Lower leg skin (tissue), 4 donors: ENCODE measurements at regions not wholly inside any gene's neighbourhood (a gene's known extent, or its start where the extent isn't known, plus 50 kb on each side); places are given as distances from the start of the nearest gene placed in this dataset.

Experiments
- DNase-seq, 2 donors: peaks; one replicate each; pipeline ENCODE4 v3.0.0-alpha.2; 2019; ENCODE audit warnings: low spot score in 2 of 2
- H3K4me3 ChIP-seq: fragments of 200-600 bp; sonication (generic); 2 replicates; pipeline ENCODE4 v1.5.1; 2017; ENCODE audit warnings: mild to moderate bottlenecking, low read depth; ENCODE audit not compliant: poor library complexity, severe bottlenecking
- POLR2A ChIP-seq, 2 donors: fragments of 450-650 bp; IDR thresholded peaks; one replicate each; pipeline ENCODE4 v1.6.1; 2016 to 2017; ENCODE audit warnings: antibody characterized with exemption in 2 of 2, mild to moderate bottlenecking in 1 of 2, moderate library complexity in 1 of 2
- WGBS, 2 donors: methylation state at CpG; one replicate each; pipeline ENCODE4 v1.1.5; 2018; 5-methylcytosine and 5-hydroxymethylcytosine counted together
- intact Hi-C: fragments of 100-400 bp; cut with DNase I; formaldehyde crosslinking; loops from one replicate; pipeline ENCODE4 v1.15.0; 2023; ENCODE audit warnings: low total_unique reads
- TF ChIP-seq, protein P1 (sequence below), 3 donors: fragments of 450-650 bp; IDR thresholded peaks; one replicate each; pipeline ENCODE4 v1.5.1; 2016; ENCODE audit warnings: antibody characterized with exemption in 3 of 3, mild to moderate bottlenecking in 3 of 3, moderate library complexity in 2 of 3

DNA sequence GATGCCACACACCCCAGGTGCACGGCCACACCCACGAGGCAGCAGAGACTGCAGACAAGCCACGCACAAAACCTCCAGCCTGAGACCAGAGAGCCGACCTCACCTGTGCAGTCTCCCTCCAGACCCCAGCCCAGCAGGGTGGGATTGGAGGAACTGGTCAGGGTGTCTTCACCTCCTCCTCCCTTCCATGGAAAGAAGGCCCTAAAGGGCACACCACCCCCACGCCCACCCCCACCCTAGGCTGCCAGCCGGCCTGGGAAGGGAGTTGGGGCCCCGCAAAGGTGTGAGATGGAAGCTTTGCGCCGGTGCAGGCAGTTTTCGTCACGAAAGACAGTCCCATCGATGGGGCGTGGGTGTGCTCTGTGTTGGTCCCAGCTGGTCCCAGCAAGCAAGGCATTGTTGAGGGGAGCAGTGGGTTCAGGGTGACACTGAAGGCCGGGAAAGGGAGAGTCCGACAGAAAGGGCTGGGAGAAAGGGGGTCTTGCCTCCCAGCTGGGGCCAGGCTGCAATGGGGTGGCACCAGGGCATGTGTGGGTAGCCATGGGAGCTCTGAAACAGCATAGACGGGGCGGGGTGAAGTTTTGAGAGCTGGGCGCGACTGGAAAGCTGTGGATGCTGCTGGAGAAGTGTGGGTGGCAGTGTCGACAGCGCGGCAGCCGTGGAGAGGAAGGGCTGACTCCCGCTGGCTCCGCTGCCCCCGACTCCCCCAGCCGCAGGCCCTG is 349.2 kb downstream of the GLRX3 start:
- H3K4me3 ChIP-seq: no peak overlapping the region
- intact Hi-C loops: no loop called here
- no peak for TF ChIP-seq POLR2A (IDR thresholded peaks at IDR 0.05)
- TF ChIP-seq, protein P1, sequence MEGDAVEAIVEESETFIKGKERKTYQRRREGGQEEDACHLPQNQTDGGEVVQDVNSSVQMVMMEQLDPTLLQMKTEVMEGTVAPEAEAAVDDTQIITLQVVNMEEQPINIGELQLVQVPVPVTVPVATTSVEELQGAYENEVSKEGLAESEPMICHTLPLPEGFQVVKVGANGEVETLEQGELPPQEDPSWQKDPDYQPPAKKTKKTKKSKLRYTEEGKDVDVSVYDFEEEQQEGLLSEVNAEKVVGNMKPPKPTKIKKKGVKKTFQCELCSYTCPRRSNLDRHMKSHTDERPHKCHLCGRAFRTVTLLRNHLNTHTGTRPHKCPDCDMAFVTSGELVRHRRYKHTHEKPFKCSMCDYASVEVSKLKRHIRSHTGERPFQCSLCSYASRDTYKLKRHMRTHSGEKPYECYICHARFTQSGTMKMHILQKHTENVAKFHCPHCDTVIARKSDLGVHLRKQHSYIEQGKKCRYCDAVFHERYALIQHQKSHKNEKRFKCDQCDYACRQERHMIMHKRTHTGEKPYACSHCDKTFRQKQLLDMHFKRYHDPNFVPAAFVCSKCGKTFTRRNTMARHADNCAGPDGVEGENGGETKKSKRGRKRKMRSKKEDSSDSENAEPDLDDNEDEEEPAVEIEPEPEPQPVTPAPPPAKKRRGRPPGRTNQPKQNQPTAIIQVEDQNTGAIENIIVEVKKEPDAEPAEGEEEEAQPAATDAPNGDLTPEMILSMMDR (IDR thresholded peaks at IDR 0.05): no peak
- DNase-seq: peak in 1 of 2 donors; percentile 72
- WGBS, 2 donors: 84 to 89% methylated on average over 27 of the region's 27 CpGs

DNA sequence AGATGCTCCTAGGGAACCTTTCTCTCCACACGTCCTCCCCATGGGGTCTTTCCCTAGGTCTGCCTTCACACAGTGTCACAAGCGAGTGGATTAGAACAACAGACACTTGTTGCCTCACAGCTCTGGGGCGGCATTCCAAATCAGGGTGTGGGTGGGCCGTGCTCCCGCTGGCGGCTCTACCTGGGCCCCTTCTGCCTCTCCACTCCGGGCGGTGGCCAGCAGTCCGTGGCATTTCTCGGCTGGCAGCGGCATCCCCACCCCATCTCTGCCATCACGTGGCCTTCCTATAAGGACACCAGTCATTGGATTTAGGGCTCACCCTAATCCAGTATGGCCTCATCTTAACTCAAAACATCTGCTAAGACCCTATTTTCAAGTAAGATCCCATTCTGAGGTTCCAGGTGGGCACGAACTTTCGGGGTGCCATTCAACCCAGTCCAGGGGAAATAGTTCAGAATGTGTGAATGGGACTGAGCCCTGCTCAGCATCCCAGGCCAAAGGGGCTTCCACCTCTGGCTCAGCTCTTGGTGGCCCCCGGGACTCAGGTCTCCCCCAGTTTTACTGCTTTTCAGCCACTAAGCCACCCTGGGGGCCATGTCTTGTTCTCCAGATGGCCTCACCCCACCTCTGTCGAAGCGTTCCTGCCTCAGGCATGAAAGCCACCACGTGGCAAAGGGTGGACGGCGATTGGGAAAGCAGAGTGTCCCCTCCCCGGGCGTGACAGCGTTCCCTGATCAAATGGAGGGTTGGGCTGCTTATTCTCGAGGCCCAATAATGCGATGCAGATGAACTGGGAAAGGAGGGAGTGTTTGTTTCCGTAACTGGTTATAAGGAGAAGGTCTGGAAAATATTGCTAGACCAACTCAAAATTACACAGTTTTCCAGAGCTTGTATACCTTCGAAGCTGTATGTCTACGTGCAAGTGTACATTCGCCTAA is 350.0 kb downstream of the GLRX3 start:
- 76 to 79% methylated on average over 29 of the region's 29 CpGs for WGBS, 2 donors
- intact Hi-C loops: no loop called here
- peak in 1 of 2 donors; percentile 68 for DNase-seq
- no peak overlapping the region for H3K4me3 ChIP-seq
- TF ChIP-seq, protein P1 (IDR thresholded peaks at IDR 0.05): no peak
- TF ChIP-seq POLR2A (IDR thresholded peaks at IDR 0.05): no peak

DNA sequence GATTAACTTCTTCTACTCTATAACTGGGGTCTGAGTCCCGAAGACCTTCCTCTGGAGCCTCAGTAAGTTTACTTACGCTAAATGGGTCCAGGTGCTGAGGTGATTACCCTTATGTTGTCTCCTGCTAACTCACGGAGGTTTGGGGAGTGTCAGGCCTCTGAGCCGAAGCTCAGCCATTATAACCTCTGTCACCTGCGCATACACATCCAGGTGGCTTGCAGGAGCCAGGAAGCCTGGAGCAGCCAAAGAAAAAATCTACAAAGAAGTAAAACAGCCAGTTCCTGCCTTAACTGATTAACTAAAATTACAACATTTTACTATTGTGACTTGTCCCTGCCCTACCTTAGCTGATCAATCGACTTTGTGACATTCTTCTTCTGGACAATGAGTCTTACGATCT is 350.7 kb downstream of the GLRX3 start:
- H3K4me3 ChIP-seq: no peak overlapping the region
- intact Hi-C loops: no loop called here
- peak in 1 of 2 donors; percentile 29 for DNase-seq
- no peak for TF ChIP-seq POLR2A (IDR thresholded peaks at IDR 0.05)
- TF ChIP-seq, protein P1 (IDR thresholded peaks at IDR 0.05): no peak
- 63 to 69% methylated on average over 7 of the region's 7 CpGs for WGBS, 2 donors

DNA sequence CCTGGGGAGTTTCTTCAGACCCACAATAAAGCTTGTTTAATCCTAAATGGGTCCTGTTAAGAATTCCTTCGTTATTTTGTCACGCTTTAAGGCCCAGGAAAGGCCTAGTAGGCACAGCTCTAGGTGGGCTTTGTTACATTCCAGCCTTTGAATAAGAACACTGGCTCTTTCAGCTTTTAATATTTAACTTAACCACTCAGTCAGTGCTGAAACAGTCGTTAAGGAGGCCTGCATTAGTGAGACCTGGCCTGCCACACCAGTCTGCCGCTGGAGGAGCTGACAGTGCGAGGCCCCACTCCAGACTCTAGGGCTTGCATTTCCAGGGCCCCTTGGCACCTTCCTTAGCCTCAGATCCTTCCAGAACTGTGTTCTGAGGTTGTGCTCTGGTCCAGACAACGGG is 351.4 kb downstream of the GLRX3 start:
- peak in 1 of 2 donors; percentile 28 for DNase-seq
- 65 to 67% methylated on average over 6 of the region's 6 CpGs for WGBS, 2 donors
- TF ChIP-seq POLR2A (IDR thresholded peaks at IDR 0.05): no peak
- TF ChIP-seq, protein P1 (IDR thresholded peaks at IDR 0.05): no peak
- no peak overlapping the region for H3K4me3 ChIP-seq
- intact Hi-C loops: no loop called here

DNA sequence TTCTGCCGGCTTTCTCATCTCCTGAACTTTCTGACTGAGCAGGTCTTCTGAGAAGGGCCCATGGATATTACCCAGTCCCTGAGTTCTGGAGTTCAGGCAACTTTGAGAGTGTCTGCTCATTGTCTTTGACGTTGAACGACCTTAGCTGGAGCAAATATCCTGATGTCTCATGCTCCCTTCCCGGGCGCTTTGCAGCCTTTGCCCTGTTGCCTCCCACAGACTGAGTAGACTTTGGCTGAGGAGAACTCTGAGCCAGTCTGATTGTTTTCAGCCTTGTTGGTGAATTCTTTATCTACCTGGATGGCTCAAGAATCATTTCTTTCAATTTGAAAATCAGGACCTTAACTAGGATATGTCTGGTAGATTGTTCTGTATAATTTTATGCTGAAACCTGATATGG is 353.7 kb downstream of the GLRX3 start:
- peak in 1 of 2 donors; percentile 42 for DNase-seq
- intact Hi-C loops: no loop called here
- TF ChIP-seq POLR2A (IDR thresholded peaks at IDR 0.05): no peak
- TF ChIP-seq, protein P1 (IDR thresholded peaks at IDR 0.05): no peak
- H3K4me3 ChIP-seq: no peak overlapping the region
- 79 to 85% methylated on average over 5 of the region's 5 CpGs for WGBS, 2 donors
